Activated CD8-positive, alpha-beta memory T cell treated with anti-CD3 and anti-CD28 coated beads, Interleukin-2, amount 50 U/mL, for 24 hours (primary cell): ENCODE measurements at regions not wholly inside any gene's neighbourhood (a gene's known extent, or its start where the extent isn't known, plus 50 kb on each side); places are given as distances from the start of the nearest gene placed in this dataset.
A peak's percentile ranks its signal among the peaks of the same experiment; 100 is the strongest.

Experiments
- DNase-seq: peaks from one replicate; pipeline ENCODE4 v3.0.0-alpha.2; 2020; ENCODE audit errors: extremely low read depth

- no peak for DNase-seq
These were observed 190.2 kb downstream of the SMIM20 start for GRCh38 chr4:26104056-26104685.

DNA sequence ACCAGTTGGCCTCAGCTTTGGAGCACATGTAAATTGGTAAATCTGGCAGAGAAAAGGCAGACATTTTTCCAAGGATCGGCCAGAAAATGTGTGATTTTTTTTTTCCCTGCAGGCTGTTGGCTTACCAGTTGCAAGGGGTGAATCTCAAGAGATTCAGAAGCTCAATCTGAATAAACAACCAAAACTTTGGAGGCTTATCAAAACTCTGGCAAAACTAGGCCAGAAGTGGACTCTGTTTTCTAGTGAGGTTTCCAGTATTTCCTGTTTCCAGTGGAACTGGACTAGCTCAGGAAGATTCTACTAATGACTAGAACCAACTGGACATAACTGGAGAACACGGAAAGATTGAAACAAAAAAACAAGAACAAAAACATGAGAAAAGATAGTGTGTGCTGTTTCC, 191.3 kb downstream of the SMIM20 start:
- DNase-seq: no peak

DNA sequence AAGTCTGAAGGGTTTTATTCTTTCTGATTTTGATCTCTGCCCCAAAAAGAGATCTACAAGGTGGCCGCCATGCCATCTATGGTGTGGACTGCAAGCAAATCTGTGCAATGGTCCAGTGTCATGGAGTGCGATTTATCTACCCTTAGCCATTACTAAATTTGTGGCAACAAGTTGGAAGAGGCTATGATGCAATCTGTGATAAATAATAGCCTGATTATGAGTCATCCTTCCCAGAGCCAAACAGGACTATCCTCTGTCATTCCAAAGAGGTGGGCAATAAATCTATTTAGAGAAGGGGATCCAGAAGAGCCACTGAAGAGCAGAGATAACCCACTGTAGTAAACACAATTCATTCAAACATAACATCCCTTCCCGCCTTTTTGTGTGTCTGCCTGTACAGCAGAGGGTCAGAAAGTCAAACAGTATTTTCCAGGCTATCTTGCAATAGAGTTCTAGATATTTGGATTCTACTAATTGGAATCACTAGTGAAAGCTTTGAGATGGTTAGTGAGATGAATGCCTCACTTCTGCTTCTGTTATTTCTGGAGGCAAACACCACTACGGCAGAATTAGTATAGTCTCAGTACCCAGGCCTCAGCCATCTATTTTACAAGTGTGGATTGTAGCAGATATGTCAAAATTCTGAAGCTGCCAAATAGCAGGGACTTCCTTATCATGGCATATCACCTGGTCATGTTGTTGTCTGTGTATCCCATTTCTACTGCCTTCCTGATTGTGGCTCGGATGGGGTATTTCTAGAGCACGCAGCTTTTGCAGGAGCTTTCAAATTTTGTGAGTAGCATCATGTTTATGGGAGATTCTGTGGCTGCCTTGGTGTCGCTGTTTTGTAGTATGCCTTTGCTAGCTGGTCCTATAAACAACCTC, 192.0 kb downstream of the SMIM20 start:
- DNase-seq: no peak

DNA sequence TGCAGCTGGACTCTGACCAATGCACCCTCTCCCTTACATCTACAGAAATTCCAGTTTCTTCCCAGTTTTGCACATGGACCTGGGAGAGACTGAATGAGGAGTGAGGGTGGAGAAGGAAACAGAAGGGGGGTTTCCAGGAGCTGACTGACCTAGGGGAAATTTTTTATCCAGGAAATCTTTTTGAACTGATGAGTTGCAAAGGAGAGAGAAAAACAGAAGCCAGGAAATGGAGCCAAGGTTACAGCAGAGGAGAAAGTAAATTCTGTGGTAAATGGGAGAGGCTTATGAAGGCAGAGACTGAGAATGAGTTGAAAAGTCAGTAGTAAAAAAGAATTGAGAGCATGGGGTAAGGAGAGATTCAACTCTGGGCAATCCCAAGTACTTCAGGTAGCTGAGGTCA, 192.8 kb downstream of the SMIM20 start:
- DNase-seq: no peak

GRCh38 chr4:26108054-26108453, 194.0 kb downstream of the SMIM20 start:
- DNase-seq: no peak

- no peak for DNase-seq
These were observed 196.5 kb downstream of the SMIM20 start for GRCh38 chr4:26110493-26110892.

GRCh38 chr4:26113339-26113940, 199.4 kb downstream of the SMIM20 start:
- no peak for DNase-seq

DNA sequence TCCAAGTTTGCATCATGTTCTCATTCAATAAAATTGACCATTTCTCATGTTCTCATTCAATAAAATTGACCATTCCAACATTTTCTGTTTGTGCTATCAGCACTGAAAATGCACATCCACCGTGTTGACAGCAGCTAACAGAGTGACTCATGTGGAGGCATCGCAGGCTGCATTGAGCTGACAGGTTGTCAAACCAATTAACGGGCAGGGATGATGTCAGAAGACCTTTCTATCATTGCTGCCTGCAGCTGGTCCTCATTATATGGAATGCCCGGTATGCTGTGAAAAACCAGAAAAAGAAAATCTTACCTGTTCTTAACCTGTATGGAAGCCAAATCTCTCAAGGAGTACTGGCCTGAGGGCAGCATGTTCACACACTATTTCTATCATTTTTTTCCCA, 202.0 kb downstream of the SMIM20 start:
- DNase-seq: no peak

DNA sequence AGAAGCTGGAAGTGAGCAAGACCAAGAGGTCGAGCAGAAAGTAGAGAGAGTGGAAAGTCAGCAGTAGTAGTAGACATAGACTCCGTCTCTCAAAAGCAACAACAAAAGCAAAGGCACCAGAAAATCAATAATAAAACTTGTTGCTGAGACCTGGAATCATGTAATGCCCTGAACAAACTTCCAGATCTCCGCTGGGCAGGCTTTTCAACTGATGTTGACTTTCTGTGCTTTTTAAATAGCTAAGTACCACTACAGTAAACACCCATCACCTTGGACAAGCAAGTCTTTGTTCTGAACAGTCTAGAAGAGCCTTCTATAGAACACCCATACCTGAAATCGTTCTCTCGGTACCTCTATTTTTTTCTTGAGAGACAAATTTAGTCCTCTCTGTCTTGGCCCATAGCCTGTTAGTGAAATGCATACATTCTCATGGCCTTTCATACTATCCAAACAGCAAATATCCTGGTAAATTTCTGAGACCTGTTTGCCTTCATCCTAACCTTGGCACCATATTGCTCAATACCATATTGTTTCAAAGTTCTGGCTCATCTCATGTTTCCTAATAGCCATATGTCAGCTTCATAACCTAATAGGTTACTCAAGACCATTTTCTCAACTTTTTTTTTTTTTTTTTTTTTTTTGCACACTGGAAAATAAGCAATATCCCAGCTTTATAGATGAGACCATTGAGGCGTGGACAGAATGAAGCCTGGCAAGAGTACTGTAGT, 200.6 kb upstream of the RBPJ start:
- DNase-seq: no peak

DNA sequence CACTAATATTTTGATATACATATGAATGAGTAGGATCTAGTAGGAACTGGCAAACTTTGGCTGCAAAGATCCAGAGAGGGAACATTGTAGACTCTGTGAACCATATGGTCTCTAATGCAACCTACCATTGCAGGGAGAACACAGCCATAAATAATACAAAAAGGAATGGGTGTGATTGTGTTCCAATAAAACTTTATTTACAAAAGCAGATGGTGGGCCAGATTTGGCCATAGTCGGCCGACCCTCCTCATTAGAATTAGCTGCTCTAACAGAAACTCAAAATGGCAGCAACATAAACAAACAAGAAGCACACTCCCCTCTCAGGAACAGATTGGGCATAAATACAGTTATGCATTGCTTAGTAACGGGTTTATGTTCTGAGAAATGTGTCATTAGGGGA, 198.1 kb upstream of the RBPJ start:
- no peak for DNase-seq

GRCh38 chr4:26124753-26125321, 196.0 kb upstream of the RBPJ start:
- no peak for DNase-seq

DNA sequence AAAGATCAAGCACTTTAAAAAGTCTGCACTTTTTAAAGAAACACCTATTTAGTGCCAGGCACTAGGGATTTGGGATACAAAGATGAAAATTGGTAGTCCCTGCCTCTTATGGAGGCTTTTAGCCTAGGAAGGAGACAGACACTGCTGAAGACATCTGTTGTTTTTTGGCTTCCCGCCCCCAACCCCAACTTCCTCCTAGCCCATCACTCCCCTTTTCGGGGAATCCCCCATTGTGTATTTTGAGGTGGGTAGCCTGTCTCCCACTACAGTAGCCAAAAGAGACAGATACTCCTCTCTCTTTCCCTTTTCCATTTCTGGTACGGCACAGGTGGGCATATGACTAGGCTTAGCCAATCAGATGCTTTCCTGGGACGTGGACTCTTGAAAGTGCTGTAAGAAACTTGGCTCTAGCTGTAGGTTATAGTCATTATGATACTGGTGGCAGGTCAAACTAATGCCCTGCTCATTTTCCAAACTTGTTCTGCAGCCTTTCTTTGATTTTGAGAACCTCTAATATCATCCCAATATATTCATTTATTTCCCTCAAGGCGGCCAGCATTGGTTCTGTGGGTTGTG, 194.6 kb upstream of the RBPJ start:
- DNase-seq: no peak

GRCh38 chr4:26126994-26127393, 193.8 kb upstream of the RBPJ start:
- DNase-seq: no peak

DNA sequence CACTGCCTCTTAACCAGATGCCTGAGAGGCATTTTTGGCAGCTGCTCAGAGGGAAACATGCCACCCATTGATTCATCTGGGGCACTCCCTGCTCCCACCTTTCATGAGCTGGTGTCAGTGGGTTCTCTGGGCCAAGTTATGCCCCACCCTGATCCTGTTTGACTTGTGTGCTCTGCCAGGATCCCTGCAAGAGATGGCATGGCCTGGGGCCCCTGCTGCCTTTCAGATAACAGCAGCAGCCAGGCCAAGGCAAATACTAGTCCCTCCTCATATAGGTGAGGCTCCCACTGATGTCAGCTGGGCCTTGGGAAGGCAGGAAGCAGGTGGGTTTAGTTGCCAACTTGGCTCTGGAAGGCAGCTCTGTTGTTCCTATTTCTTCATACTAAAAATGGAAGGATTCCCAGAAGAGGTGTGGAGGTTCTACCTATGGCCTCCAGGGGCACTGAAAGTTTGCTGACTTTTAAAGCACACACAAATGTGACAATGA, 192.9 kb upstream of the RBPJ start:
- no peak for DNase-seq

DNA sequence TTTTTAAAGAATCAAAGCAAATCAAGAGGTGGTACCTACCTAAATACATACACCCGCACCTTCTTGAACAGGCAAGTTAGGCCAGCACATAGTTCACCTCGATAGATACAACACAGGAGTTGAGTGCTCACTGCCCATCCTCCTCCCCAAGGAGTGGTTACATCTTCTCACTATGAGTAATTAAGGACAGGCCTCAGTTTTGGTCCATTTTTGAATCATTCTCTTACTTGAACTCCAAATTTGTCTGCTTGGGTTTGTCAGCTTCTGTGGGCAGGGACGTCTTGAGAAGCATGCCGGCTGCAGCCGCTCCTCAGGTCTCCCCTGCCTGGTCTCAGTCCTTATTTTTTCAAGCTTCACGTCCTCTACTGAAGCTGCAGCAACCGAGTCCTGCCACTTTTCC, 190.6 kb upstream of the RBPJ start:
- no peak for DNase-seq

DNA sequence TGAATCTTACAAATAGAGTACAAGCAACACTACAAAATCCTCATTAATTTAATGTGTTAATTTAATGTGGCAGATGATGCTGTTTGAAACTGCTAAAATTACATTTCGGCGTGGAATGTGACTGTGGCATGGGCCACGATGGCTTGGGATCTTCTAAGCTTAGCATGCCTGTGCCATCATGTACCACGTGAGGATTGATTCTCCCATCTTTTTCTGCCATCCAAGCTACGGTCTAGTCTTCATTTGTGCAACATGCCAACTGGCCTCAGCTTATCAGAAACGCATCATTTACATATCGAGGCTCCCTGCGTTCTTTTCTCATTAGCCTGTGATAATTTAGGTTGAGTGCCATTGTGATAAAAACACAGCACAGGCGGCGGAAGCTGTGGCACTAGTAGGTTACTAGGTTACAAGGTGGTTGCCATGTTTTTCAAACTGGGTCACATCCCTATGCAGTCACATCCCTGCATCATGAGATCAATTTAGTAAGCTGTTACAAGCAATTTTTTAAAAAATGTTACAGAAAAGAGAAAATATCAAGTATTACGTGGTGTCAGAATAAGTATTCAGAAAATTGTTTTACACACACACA, 189.9 kb upstream of the RBPJ start:
- no peak for DNase-seq

DNA sequence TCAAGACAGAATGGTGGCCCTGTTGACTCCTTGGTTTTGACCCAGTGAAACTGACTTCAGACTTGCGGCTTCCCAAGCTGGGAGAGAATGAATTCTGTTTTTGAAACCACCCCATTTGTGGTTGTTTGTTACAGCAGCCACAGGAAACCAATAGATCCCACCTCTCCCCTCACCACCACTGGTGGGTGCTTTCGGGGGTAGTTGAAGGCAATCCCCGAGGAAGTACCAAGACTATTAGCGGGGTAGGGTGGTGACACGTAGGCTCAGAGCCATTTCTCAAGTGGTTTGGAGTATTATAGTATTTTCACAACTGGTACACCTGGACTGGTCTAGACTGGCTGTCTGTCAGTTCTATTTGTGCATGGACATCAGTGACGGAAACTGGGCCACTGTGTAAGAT, 189.1 kb upstream of the RBPJ start:
- peak; percentile 20 for DNase-seq

- DNase-seq: no peak
These were observed 188.0 kb upstream of the RBPJ start for GRCh38 chr4:26132858-26133257.

DNA sequence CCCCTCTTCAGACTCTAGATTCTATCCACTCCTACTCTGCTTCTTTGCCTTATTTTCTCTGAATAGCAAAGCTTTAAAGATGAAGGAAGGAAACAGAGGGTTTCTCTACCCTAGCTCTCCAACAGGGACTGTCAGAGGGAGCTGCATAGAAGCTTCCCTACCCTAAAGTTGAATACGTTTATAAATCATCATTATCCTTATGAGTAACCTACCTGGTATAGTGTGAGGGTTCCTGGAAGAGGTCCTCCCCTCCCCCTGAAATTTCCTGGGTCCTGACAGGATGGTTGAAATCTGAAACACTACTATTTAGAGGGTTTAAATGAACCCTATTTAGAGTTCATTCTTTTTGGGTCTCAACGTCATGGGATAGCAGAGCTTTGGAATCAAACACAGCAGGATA, 187.0 kb upstream of the RBPJ start:
- DNase-seq: no peak

- DNase-seq: no peak
These were observed 185.5 kb upstream of the RBPJ start for GRCh38 chr4:26135331-26135730.

GRCh38 chr4:26136615-26137014, 184.2 kb upstream of the RBPJ start:
- no peak for DNase-seq
